Right lobe of liver (tissue), 4 donors: ENCODE measurements at regions not wholly inside any gene's neighbourhood (a gene's known extent, or its start where the extent isn't known, plus 50 kb on each side); places are given as distances from the start of the nearest gene placed in this dataset.

Source experiments
- POLR2A ChIP-seq: fragments of 450-650 bp; IDR thresholded peaks from one replicate; pipeline ENCODE4 v1.6.1; 2017; ENCODE audit warnings: antibody characterized with exemption, mild to moderate bottlenecking
- TF ChIP-seq, protein P1 (sequence below), 4 donors: fragments of 200-600 bp in 3 of 4; fragments of 450-650 bp in 1 of 4; IDR thresholded peaks; one replicate each; pipeline versions ENCODE4 v1.5.1 to v1.8.0; 2016 to 2022; ENCODE audit warnings: antibody characterized with exemption in 4 of 4, mild to moderate bottlenecking in 2 of 4
- donor health status: DM: no; HTN: no; CAD: no.
- donor health status: DM: no; HTN: no; CAD: no.
- donor health status: DM: no; HTN: yes; CAD: no.

DNA sequence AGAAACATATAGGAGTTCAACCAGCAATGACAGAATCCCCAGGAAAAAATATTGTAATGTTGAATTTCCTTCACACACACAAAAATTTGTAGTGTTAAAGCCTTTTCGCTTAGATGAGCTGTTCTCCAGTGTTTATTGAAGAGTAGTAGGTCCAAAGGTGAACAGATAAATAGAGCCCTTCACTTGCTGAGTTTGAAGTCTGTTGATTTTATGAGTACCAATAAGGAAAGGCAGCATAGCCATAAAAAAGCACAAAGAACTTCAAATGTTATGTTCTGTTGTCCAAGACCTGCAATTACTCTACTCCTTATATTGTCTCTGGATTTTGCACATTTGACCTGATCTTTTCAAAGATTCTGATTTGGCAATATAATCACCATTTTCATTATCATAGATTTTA is 362.7 kb upstream of the B3GALT2 start:
- TF ChIP-seq POLR2A: no peak
- TF ChIP-seq, protein P1, sequence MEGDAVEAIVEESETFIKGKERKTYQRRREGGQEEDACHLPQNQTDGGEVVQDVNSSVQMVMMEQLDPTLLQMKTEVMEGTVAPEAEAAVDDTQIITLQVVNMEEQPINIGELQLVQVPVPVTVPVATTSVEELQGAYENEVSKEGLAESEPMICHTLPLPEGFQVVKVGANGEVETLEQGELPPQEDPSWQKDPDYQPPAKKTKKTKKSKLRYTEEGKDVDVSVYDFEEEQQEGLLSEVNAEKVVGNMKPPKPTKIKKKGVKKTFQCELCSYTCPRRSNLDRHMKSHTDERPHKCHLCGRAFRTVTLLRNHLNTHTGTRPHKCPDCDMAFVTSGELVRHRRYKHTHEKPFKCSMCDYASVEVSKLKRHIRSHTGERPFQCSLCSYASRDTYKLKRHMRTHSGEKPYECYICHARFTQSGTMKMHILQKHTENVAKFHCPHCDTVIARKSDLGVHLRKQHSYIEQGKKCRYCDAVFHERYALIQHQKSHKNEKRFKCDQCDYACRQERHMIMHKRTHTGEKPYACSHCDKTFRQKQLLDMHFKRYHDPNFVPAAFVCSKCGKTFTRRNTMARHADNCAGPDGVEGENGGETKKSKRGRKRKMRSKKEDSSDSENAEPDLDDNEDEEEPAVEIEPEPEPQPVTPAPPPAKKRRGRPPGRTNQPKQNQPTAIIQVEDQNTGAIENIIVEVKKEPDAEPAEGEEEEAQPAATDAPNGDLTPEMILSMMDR (IDR thresholded peaks at IDR 0.05): no peak
